DMS 273 treated with DMSO at 0.1 percent for 48 hours (cell line): ENCODE measurements at regions not wholly inside any gene's neighbourhood (a gene's known extent, or its start where the extent isn't known, plus 50 kb on each side); places are given as distances from the start of the nearest gene placed in this dataset.
"Not testable (repeated sequence)": the region's sequence is repeated elsewhere in the genome, so short reads cannot be mapped to it uniquely, and the experiment has no call there.

Experiments used
- DNase-seq: peaks from one replicate; lab custom pipeline; 2025; lab: John Stamatoyannopoulos, UW

- DNase-seq = no peak
These were observed 182.8 kb downstream of the NRP2 start for GRCh38 chr2:205865056-205865455.

DNA sequence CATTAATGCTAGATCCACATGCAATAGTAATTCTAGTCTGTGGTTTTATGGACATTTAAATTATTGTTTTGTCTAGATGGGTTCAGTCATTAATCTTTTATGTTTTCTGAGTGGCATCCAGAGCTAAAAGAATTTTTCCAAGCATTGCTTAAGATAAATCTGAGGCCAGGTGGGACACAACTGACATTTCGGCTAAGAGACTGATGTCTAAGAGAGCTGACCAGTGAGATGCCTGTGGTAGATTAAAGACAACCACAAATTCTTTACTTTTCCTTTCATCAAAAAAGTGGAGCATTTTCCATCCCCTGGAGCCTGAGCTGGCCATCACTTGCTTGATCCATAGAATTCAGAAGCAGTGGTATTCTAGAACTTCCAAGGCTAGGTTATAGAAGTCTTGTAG is 182.2 kb downstream of the NRP2 start:
- no peak for DNase-seq

DNA sequence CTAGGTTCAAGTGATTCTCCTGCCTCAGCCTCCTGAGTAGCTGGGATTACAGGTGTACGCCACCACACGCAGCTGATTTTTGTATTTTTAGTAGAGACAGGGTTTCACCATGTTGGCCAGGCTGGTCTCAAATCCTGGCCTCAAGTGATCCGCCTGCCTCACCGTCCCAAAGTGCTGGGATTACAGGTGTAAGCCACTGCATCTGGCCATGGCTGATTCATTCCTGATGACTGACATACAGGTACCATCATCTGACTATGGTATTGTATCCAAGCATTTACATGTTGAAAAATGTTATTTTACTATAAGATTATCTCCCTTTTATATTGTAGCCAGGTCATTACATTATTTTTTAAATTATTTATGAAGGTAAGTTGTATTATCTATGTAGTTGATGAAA is 180.5 kb downstream of the NRP2 start:
- DNase-seq = not testable (repeated sequence)

- DNase-seq = no peak
These were observed 178.6 kb downstream of the NRP2 start for GRCh38 chr2:205860885-205861284.

GRCh38 chr2:205860181-205860580 is 177.9 kb downstream of the NRP2 start:
- no peak for DNase-seq

DNA sequence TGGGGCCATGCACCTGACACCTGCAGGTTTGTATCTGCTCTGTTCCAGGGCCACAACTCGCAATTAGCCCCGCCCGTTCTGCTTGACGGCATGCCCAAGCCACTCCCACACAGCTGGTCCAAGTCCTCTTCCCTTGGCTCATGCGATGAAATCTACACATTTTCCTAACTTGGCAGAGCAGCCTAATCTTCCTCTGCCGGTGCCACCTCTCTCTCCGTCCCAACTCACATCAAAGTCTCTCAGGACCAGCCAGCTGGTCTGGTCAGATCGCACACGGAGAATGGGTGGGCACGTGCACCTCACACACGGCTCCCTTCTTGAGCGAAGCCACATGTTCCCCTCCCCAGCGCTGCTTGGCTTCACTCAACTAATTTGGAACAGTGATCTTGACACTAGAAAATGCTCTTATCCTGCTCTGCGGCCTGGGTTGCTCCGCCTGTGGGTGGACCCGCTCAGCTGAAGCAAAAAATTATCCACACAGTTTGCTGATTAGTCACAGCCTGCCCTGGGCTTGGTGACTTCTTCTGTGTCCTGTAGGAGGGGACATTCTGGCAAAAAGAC is 176.7 kb downstream of the NRP2 start:
- DNase-seq = peak; percentile 23

DNA sequence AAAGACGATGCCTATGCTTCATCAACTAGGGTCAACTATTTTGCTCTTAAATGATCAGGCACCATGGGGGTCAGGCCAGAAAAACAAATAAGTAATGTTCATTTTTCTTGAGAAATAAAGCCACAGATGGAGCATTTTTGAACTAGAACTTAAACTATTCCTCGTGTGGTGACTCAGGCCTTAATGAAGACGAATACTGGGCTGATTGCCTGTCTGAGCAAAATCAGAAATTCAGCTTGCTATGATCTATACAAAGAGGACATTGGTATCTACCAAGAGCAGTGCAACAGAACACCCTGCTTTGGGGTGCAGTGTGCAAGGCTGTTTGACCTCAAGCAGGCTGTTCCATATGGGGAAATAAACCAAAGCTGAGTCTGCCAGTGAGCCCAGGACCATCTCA is 176.0 kb downstream of the NRP2 start:
- DNase-seq = no peak

DNA sequence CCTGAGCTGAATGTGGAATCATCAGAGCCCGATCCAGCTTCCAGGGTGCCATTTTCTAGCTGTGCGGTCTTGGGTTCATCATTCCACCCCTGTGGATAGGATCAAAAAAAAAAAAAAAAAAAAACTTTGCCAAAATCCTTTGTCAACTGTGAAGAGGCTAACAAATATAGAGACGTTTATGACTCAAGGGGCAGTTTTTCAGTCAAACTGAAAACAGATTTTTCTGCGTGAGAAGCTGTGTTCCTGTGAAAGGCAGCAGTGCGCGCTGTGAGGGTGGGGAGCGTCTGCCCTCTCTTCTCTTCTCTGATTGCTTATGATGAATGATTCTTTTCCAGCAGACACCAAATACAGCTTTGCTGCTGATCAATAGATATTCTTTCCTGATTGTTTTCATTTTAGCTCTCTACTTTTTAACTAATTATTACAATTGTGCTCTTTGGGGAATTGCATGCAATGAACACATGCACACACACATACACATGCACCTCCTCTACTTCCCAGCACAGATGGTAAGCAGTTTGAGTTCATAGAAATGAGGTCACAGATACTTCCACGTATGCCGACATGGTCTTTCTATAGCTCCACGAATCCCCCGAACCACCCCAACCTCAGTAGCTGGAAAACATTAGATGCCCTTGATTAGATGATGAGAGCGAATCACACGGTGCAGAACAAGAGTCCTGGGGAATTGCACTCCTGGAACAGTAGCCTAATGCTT is 175.4 kb downstream of the NRP2 start:
- no peak for DNase-seq

DNA sequence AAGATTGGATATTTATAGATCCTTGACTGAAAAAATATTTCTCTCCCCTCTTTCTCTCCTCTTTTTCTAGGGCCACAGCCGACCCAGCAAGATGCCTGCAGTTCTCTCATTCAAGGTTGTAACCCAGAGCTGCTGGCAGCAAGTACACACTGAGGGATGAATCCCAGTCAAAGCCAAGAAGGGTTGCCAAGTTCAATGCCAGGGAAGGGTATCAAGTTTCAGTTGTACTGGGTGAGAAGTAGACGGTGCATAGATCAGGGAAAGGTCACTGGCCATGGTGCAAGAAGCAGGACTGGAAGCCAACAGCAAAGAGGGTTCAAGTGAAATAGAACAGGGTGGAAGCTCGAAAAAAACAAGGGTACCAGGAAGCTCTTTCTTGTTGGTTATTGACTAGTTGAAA is 170.2 kb downstream of the NRP2 start:
- peak; percentile 8 for DNase-seq

DNA sequence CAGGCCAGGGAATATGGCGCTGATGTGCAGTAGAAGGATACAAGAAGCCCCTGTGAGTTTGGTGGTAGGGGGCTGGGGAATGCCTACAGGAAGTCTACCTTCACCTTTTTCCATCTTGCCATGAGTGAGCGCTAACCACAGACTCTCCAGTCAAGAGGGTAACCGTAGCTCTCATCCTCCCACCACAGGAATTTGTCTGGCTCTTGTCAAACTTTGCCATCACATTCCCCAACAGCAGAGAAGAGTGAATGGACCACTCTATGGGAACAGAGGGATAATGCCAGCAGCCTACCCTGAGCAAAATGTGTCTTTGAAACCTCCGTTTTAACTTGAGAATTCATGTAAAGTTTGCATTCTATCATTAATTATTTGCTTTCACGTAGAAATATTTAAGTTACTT is 168.3 kb downstream of the NRP2 start:
- no peak for DNase-seq

- no peak for DNase-seq
These were observed 167.8 kb downstream of the NRP2 start for GRCh38 chr2:205850132-205850531.

GRCh38 chr2:205849136-205849535 is 166.8 kb downstream of the NRP2 start:
- no peak for DNase-seq

- DNase-seq = no peak
These were observed 166.3 kb downstream of the NRP2 start for GRCh38 chr2:205848601-205849000.
